ENCODE measurements at regions not wholly inside any gene's neighbourhood (a gene's known extent, or its start where the extent isn't known, plus 50 kb on each side); places are given as distances from the start of the nearest gene placed in this dataset.

- no peak for DNase-seq
Measured at GRCh38 chr13:50106559-50106958, 91.3 kb downstream of the KCNRG start.

- no peak for DNase-seq
Measured at GRCh38 chr13:50107205-50107604, 92.0 kb downstream of the KCNRG start.

- DNase-seq, result no peak
Measured at GRCh38 chr13:50114961-50115360, 99.7 kb downstream of the KCNRG start.

- no peak for DNase-seq
Measured at GRCh38 chr13:50115695-50116094, 100.5 kb downstream of the KCNRG start.

GRCh38 chr13:50116430-50116973, 101.3 kb downstream of the KCNRG start:
- no peak for DNase-seq

- no peak for DNase-seq
Measured at GRCh38 chr13:50119591-50119990, 104.3 kb downstream of the KCNRG start.

GRCh38 chr13:50122455-50122854, 107.2 kb downstream of the KCNRG start:
- DNase-seq, result no peak

GRCh38 chr13:50123002-50123401, 107.8 kb downstream of the KCNRG start:
- no peak for DNase-seq

- no peak for DNase-seq
Measured at GRCh38 chr13:50123515-50123861, 108.2 kb downstream of the KCNRG start.

GRCh38 chr13:50123862-50124535, 108.8 kb downstream of the KCNRG start:
- peak; percentile 83 for DNase-seq

- peak; percentile 98 for DNase-seq
Measured at GRCh38 chr13:50124536-50125303, 109.5 kb downstream of the KCNRG start.

GRCh38 chr13:50125304-50125553, 110.0 kb downstream of the KCNRG start:
- no peak for DNase-seq

GRCh38 chr13:50125554-50126262, 110.5 kb downstream of the KCNRG start:
- DNase-seq, result peak; percentile 94

- DNase-seq, result no peak
Measured at GRCh38 chr13:50126263-50126992, 111.2 kb downstream of the KCNRG start.

GRCh38 chr13:50126993-50127725, 111.9 kb downstream of the KCNRG start:
- DNase-seq, result peak; percentile 69

GRCh38 chr13:50127726-50128291, 112.6 kb downstream of the KCNRG start:
- DNase-seq, result peak; percentile 50

- no peak for DNase-seq
Measured at GRCh38 chr13:50128428-50128931, 113.2 kb downstream of the KCNRG start.

- DNase-seq, result no peak
Measured at GRCh38 chr13:50129081-50129705, 113.9 kb downstream of the KCNRG start.

GRCh38 chr13:50129706-50130122, 114.5 kb downstream of the KCNRG start:
- DNase-seq, result peak; percentile 70

GRCh38 chr13:50130123-50130946, 115.1 kb downstream of the KCNRG start:
- peak; percentile 77 for DNase-seq
